Neural crest cell (in vitro differentiated cells): ENCODE measurements at regions not wholly inside any gene's neighbourhood (a gene's known extent, or its start where the extent isn't known, plus 50 kb on each side); places are given as distances from the start of the nearest gene placed in this dataset.

Experiments used
- DNase-seq: peaks from one replicate; pipeline ENCODE4 v3.0.0; 2021; ENCODE audit warnings: low read depth, mixed read lengths, low spot score
- H3K27ac Mint-ChIP-seq: one replicate; pipeline ENCODE4 v1.8.0; 2021; ENCODE audit warnings: mild to moderate bottlenecking, mixed read lengths; ENCODE audit not compliant: unreplicated experiment
- H3K27me3 Mint-ChIP-seq: 2 replicates; pipeline ENCODE4 v1.8.0; 2021; ENCODE audit warnings: low read depth, mild to moderate bottlenecking, mixed read lengths
- H3K36me3 Mint-ChIP-seq: 2 replicates; pipeline ENCODE4 v1.8.0; 2021; ENCODE audit warnings: low read depth, mild to moderate bottlenecking, mixed read lengths
- H3K4me1 Mint-ChIP-seq: 2 replicates; pipeline ENCODE4 v1.8.0; 2021; ENCODE audit warnings: mixed read lengths
- H3K4me3 Mint-ChIP-seq: one replicate; pipeline ENCODE4 v1.8.0; 2021; ENCODE audit warnings: mild to moderate bottlenecking, mixed read lengths
- H3K9me3 Mint-ChIP-seq: 2 replicates; pipeline ENCODE4 v1.8.0; 2021; ENCODE audit warnings: mixed read lengths
- CTCF ChIP-seq: fragments of 200-600 bp; sonication (generic); conservative IDR thresholded peaks from 2 replicates; pipeline ENCODE4 v1.5.0; 2021; ENCODE audit warnings: antibody characterized with exemption, mild to moderate bottlenecking

- Mint-ChIP-seq H3K4me1 (peaks cover 12% of the 10 kb centered on the region), H3K36me3 (no peaks in the 10 kb centered on the region), H3K27ac (no peak overlapping the region), H3K9me3 (no peaks in the 10 kb centered on the region), H3K27me3 (no peaks in the 10 kb centered on the region), H3K4me3 (no peak overlapping the region)
- DNase-seq, result no peak
- no peak for TF ChIP-seq CTCF
Observed at GRCh38 chr17:71935341-71935740, 185.5 kb upstream of the SOX9 start.

DNA sequence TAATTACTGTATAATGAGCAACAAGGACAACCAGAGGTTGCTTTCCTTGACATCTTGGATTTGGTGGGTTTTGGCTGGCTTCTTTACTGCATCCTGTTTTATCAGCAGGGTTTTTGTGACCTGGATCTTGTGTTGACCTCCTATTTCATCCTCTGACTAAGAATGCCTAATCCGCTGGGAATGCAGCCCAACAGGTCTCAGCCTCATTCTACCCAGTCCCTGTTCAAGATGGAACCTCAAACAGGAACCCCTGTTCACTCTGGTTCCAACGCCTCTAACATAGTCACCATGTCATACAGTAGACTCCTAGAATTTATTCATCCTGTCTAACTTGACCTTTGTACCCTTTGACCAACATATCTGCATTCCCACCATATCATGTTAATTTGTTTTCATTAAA, 183.8 kb upstream of the SOX9 start:
- no peaks in the 10 kb centered on the region for H3K9me3 Mint-ChIP-seq
- H3K4me1 Mint-ChIP-seq, result peaks cover 12% of the 10 kb centered on the region
- no peak overlapping the region for H3K27ac Mint-ChIP-seq

GRCh38 chr17:71937914-71938313, 182.9 kb upstream of the SOX9 start:
- H3K4me3 Mint-ChIP-seq, result no peak overlapping the region
- no peaks in the 10 kb centered on the region for H3K27me3 Mint-ChIP-seq
- H3K36me3 Mint-ChIP-seq, result no peaks in the 10 kb centered on the region
- no peak for DNase-seq
- no peak overlapping the region for H3K27ac Mint-ChIP-seq
- H3K4me1 Mint-ChIP-seq, result peaks cover 16% of the 10 kb centered on the region
- no peak for TF ChIP-seq CTCF
- no peaks in the 10 kb centered on the region for H3K9me3 Mint-ChIP-seq

More for the DNA sequence above, 183.8 kb upstream of the SOX9 start:
- TF ChIP-seq CTCF, result no peak
- Mint-ChIP-seq H3K4me3 (no peak overlapping the region), H3K36me3 (no peaks in the 10 kb centered on the region), H3K27me3 (no peaks in the 10 kb centered on the region)
- no peak for DNase-seq

DNA sequence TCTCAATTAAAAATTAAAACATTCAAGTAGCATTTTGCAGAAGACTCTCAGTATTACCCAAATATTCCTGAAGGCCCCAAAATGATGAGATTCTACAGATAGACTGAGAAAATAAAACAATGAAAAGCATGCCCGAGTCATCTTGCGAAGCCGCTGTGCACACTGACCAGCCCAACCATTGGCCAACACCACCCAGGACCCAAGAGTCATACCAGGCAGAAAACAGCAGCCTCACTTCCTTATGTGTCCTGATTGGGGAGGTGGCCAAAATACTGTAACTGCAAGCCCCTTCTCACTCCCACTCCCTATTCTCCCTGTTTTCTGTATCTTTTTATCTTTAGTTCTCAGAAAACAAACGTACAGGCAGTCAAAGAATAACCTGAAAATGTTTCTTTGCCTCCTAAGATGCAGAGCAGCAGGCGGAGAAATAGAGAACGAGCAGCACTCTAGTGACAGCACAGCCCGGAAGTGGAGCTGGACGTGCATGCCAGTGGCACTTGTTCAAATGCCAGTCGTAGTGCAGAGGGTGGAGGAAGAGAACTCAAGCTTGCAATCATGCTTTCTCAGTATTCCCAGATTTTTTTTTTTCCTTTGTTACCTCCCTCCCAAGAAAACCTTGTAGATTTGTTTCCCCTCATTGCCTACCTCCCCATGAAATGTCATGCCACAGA, 182.3 kb upstream of the SOX9 start:
- no peak overlapping the region for H3K27ac Mint-ChIP-seq
- no peaks in the 10 kb centered on the region for H3K27me3 Mint-ChIP-seq
- H3K9me3 Mint-ChIP-seq, result no peaks in the 10 kb centered on the region
- H3K4me1 Mint-ChIP-seq, result peaks cover 12% of the 10 kb centered on the region
- no peak for DNase-seq
- no peak overlapping the region for H3K4me3 Mint-ChIP-seq
- no peak for TF ChIP-seq CTCF
- no peaks in the 10 kb centered on the region for H3K36me3 Mint-ChIP-seq

DNA sequence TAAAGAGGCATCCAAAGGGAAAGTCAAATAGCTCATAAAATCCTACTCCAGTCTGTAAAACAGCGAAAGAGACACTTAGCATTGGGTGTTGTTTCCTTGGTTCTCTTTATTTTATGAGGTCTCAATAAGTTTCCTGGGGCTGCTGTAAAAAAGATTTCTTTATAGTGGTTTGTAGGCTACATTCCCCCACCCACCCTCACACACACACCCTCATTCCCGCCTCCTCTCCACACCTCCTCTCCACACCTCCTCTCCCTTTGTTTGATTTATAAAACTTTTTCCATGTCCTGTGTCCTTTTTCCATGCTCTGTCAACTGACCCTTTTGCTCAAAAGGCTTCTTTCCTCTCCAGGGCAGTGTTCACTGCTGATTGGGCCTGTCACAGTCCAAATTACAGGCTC, 178.9 kb upstream of the SOX9 start:
- H3K36me3 Mint-ChIP-seq, result peaks cover 5% of the 10 kb centered on the region
- no peak for TF ChIP-seq CTCF
- peak overlapping the region; percentile 68 for H3K27ac Mint-ChIP-seq
- DNase-seq, result no peak
- no peaks in the 10 kb centered on the region for H3K27me3 Mint-ChIP-seq
- no peak overlapping the region for H3K4me3 Mint-ChIP-seq
- H3K9me3 Mint-ChIP-seq, result peaks cover 14% of the 10 kb centered on the region
- H3K4me1 Mint-ChIP-seq, result peaks cover 4% of the 10 kb centered on the region
